ENCODE measurements at regions not wholly inside any gene's neighbourhood (a gene's known extent, or its start where the extent isn't known, plus 50 kb on each side); places are given as distances from the start of the nearest gene placed in this dataset.

DNA sequence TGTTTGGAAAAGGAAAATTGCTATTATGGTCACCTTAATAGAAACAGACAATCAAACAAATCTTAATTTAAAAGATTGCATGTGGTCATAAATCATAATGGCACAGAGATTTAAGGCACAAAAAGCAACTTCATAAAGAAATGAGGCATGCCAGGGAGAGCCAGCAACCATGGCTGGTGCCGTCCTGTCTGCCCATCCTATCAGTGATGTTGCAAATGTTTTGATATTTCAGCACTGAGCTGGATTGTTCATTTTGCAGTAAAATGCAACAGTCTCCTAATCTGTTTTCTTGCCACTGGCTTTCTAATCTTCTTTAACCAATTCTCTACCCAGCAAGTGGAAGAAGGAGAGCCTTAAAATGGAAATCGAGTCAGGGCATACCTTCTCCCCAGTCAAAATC is 249.8 kb downstream of the SAMD5 start:
- intact Hi-C loops (cut with DNase I): no loop called here
- TF ChIP-seq, protein P1, sequence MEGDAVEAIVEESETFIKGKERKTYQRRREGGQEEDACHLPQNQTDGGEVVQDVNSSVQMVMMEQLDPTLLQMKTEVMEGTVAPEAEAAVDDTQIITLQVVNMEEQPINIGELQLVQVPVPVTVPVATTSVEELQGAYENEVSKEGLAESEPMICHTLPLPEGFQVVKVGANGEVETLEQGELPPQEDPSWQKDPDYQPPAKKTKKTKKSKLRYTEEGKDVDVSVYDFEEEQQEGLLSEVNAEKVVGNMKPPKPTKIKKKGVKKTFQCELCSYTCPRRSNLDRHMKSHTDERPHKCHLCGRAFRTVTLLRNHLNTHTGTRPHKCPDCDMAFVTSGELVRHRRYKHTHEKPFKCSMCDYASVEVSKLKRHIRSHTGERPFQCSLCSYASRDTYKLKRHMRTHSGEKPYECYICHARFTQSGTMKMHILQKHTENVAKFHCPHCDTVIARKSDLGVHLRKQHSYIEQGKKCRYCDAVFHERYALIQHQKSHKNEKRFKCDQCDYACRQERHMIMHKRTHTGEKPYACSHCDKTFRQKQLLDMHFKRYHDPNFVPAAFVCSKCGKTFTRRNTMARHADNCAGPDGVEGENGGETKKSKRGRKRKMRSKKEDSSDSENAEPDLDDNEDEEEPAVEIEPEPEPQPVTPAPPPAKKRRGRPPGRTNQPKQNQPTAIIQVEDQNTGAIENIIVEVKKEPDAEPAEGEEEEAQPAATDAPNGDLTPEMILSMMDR (IDR thresholded peaks at IDR 0.05; ENCODE audit: borderline replicate concordance, extremely low read depth, insufficient read depth): no peak
- DNase-seq: no peak
- H3K9me3 ChIP-seq (ENCODE audit: control insufficient read depth in 2 of 3, insufficient read depth in 1 of 3, low read length in 3 of 3): no peaks in the 10 kb centered on the region
- no peaks in the 10 kb centered on the region for H3K4me1 ChIP-seq (ENCODE audit: control insufficient read depth in 2 of 3, insufficient read depth in 2 of 3, low read depth in 1 of 3, low read length in 3 of 3)
- no peak for FAIRE-seq
- no peaks in the 10 kb centered on the region for H3K27me3 ChIP-seq (ENCODE audit: control insufficient read depth, insufficient read depth, low read length)
- no peaks in the 10 kb centered on the region for H3K36me3 ChIP-seq (ENCODE audit: control insufficient read depth in 2 of 3, insufficient read depth in 3 of 3, low read length in 3 of 3)
- no peak overlapping the region for H3K9ac ChIP-seq (ENCODE audit: low read length in 3 of 3)
- no peak overlapping the region for H3K4me3 ChIP-seq (ENCODE audit: low read length in 3 of 3)
- H3K27ac ChIP-seq (ENCODE audit: low read depth in 2 of 2, low read length in 2 of 2): no peak overlapping the region

DNA sequence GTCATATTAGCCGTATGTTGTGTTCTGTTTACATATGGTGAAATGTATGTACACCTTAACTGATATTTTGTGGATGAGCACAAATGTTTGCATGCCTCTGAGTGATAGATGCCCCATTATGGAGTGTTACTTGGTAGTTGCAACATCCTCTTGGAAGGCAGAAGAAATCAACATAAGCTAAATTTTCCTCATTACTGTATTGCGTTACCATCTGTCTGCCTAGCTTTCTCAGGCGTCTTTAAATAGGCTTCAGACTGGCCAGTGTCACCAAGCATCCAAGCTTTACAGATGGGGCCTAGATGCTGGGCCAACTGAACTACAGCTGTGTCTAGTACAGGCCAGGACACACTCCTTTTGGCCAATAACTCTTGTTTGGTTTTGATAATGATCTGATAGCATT is 250.6 kb downstream of the SAMD5 start:
- intact Hi-C loops (cut with DNase I): no loop called here
- Histone ChIP-seq H3K9ac (ENCODE audit: low read length in 3 of 3) (no peak overlapping the region), H3K36me3 (ENCODE audit: control insufficient read depth in 2 of 3, insufficient read depth in 3 of 3, low read length in 3 of 3) (no peaks in the 10 kb centered on the region), H3K4me3 (ENCODE audit: low read length in 3 of 3) (no peak overlapping the region), H3K27ac (ENCODE audit: low read depth in 2 of 2, low read length in 2 of 2) (no peak overlapping the region), H3K27me3 (ENCODE audit: control insufficient read depth, insufficient read depth, low read length) (no peaks in the 10 kb centered on the region), H3K4me1 (ENCODE audit: control insufficient read depth in 2 of 3, insufficient read depth in 2 of 3, low read depth in 1 of 3, low read length in 3 of 3) (no peaks in the 10 kb centered on the region), H3K9me3 (ENCODE audit: control insufficient read depth in 2 of 3, insufficient read depth in 1 of 3, low read length in 3 of 3) (no peaks in the 10 kb centered on the region)
- FAIRE-seq: no peak
- no peak for DNase-seq
- TF ChIP-seq, protein P1 (IDR thresholded peaks at IDR 0.05; ENCODE audit: borderline replicate concordance, extremely low read depth, insufficient read depth): no peak

DNA sequence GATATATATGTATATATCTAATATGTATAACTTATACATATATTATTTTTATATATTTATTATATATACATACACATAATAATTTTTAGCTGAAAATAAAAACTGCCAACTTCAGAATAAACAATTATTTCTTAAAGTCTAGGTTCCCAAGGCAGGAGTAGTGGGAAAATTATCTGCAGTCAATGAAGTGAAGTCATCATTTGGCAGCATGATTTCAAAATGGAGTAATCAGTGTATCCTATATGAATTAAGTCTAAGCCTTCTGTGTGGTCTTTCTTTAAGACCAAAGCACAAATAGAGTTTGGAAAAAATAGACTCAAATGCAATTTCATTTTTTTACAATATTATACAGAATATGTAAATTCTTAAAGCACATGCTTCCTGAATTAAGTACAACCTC is 251.0 kb downstream of the SAMD5 start:
- FAIRE-seq (no peak), DNase-seq (no peak)
- Histone ChIP-seq H3K4me3 (ENCODE audit: low read length in 3 of 3) (no peak overlapping the region), H3K36me3 (ENCODE audit: control insufficient read depth in 2 of 3, insufficient read depth in 3 of 3, low read length in 3 of 3) (no peaks in the 10 kb centered on the region), H3K27me3 (ENCODE audit: control insufficient read depth, insufficient read depth, low read length) (no peaks in the 10 kb centered on the region), H3K27ac (ENCODE audit: low read depth in 2 of 2, low read length in 2 of 2) (no peak overlapping the region), H3K9me3 (ENCODE audit: control insufficient read depth in 2 of 3, insufficient read depth in 1 of 3, low read length in 3 of 3) (no peaks in the 10 kb centered on the region), H3K9ac (ENCODE audit: low read length in 3 of 3) (no peak overlapping the region), H3K4me1 (ENCODE audit: control insufficient read depth in 2 of 3, insufficient read depth in 2 of 3, low read depth in 1 of 3, low read length in 3 of 3) (no peaks in the 10 kb centered on the region)
- TF ChIP-seq, protein P1 (IDR thresholded peaks at IDR 0.05; ENCODE audit: borderline replicate concordance, extremely low read depth, insufficient read depth): no peak
- intact Hi-C loops (cut with DNase I): no loop called here

DNA sequence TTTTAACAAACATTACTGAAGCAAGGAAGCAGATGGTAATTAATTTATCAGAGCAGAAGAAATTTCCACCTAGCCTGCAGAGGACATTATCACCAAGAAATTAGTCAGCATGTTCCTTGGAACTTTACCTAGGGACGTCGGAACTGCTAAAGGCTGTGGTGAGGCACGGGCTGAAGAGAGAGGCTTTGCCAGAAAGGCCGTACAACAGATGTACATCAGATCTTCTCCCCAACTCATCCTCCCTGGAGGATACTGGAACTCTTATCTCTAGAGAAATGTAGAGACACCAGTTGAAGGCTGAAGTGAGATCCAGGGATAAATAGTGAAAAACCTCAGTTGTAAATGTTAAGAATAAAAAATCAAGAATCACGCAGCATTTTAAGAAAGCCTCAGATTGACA is 257.1 kb downstream of the SAMD5 start:
- no peak overlapping the region for H3K4me3 ChIP-seq (ENCODE audit: low read length in 3 of 3)
- FAIRE-seq: no peak
- TF ChIP-seq, protein P1 (IDR thresholded peaks at IDR 0.05; ENCODE audit: borderline replicate concordance, extremely low read depth, insufficient read depth): no peak
- no peak overlapping the region for H3K9ac ChIP-seq (ENCODE audit: low read length in 3 of 3)
- no peaks in the 10 kb centered on the region for H3K4me1 ChIP-seq (ENCODE audit: control insufficient read depth in 2 of 3, insufficient read depth in 2 of 3, low read depth in 1 of 3, low read length in 3 of 3)
- H3K27me3 ChIP-seq (ENCODE audit: control insufficient read depth, insufficient read depth, low read length): no peaks in the 10 kb centered on the region
- no peak overlapping the region for H3K27ac ChIP-seq (ENCODE audit: low read depth in 2 of 2, low read length in 2 of 2)
- intact Hi-C loops (cut with DNase I): no loop called here
- H3K36me3 ChIP-seq (ENCODE audit: control insufficient read depth in 2 of 3, insufficient read depth in 3 of 3, low read length in 3 of 3): no peaks in the 10 kb centered on the region
- H3K9me3 ChIP-seq (ENCODE audit: control insufficient read depth in 2 of 3, insufficient read depth in 1 of 3, low read length in 3 of 3): no peaks in the 10 kb centered on the region
- no peak for DNase-seq

All from kidney (tissue), 13 donors.